HepG2 (cell line): ENCODE measurements at regions not wholly inside any gene's neighbourhood (a gene's known extent, or its start where the extent isn't known, plus 50 kb on each side); places are given as distances from the start of the nearest gene placed in this dataset.

Source experiments
- ATAC-seq: fragments of 200-7000 bp; cut with Tn5 transposase; 3 replicates; pipeline ENCODE4 v1.9.1; 2020; ENCODE audit warnings: mild to moderate bottlenecking, moderate library complexity
- BruUV-seq: library from RNA; stranded (reverse); fragments of 400-500 nt; replicated peaks from 2 replicates; lab custom pipeline; 2021; lab: Mats Ljungman, UMichigan
- CTCF ChIA-PET: fragments of 300-600 bp; formaldehyde crosslinking; extraction: SDS; loops from one replicate; lab custom pipeline; 2021; ENCODE audit warnings: low total read pairs, inconsistent platforms, low intra/inter-chr PET ratio; lab: Yijun Ruan, JAX
- POLR2A ChIA-PET: fragments of 350-600 bp; sonication (Branson Sonifier 250); formaldehyde crosslinking; loops from one replicate; lab custom pipeline; 2020; ENCODE audit warnings: antibody characterized with exemption, inconsistent platforms; lab: Yijun Ruan, JAX
- DNase-seq: peaks from one replicate; pipeline ENCODE4 v3.0.0-alpha.2; 2015; ENCODE audit warnings: low spot score
- FAIRE-seq: peaks from 3 replicates; lab custom pipeline; 2011; peaks lifted over from hg19 to GRCh38; lab: Jason Lieb, UNC
- H2AFZ ChIP-seq: one replicate; pipeline ENCODE4 v1.6.1; 2011; ENCODE audit warnings: low read length, inconsistent platforms
- H3K27ac ChIP-seq: fragments of 300-600 bp; 3 replicates; pipeline ENCODE4 v1.8.0; 2011; ENCODE audit warnings: mixed run types, mild to moderate bottlenecking, mixed read lengths, low read length, inconsistent platforms; ENCODE audit not compliant: insufficient read depth; ENCODE audit errors: extremely low read length
- H3K27me3 ChIP-seq, 2 experiments: fragments of 200-600 bp in 1 of 2; 2 replicates in 1 of 2; 3 replicates in 1 of 2; pipeline versions ENCODE4 v1.6.0 to v1.8.0; 2011; ENCODE audit warnings: low read length in 2 of 2, mild to moderate bottlenecking in 2 of 2, moderate library complexity in 2 of 2, inconsistent platforms in 1 of 2; ENCODE audit not compliant: insufficient read depth in 2 of 2, control insufficient read depth in 1 of 2
- H3K36me3 ChIP-seq, 2 experiments: fragments of 200-600 bp in 1 of 2; replicated peaks in 1 of 2; 2 replicates in 1 of 2; 3 replicates in 1 of 2; pipeline versions ENCODE4 v1.5.1 to v1.8.0; 2011; ENCODE audit warnings: low read length in 2 of 2, inconsistent platforms in 1 of 2; ENCODE audit not compliant: insufficient read depth in 2 of 2, control insufficient read depth in 1 of 2
- H3K4me1 ChIP-seq: 2 replicates; pipeline ENCODE4 v1.5.1; 2012; ENCODE audit warnings: low read length, inconsistent platforms; ENCODE audit not compliant: insufficient read depth
- H3K4me2 ChIP-seq: 2 replicates; pipeline ENCODE4 v1.6.0; 2011; ENCODE audit warnings: low read depth, low read length, inconsistent platforms
- H3K4me3 ChIP-seq, 3 experiments: fragments of 200-600 bp in 1 of 3; sonication (generic), shearing (Covaris generic) in 1 of 3; replicated peaks in 1 of 3; 2 replicates each; pipeline ENCODE4 v1.5.1; 2011 to 2016; ENCODE audit warnings: low read length in 3 of 3, inconsistent platforms in 2 of 3, low read depth in 2 of 3, mild to moderate bottlenecking in 2 of 3, control low read depth in 1 of 3, mixed read lengths in 1 of 3; ENCODE audit not compliant: insufficient read depth in 1 of 3
- H3K79me2 ChIP-seq: one replicate; pipeline ENCODE4 v1.6.1; 2011; ENCODE audit warnings: low read length, inconsistent platforms; ENCODE audit not compliant: insufficient read depth
- H3K9ac ChIP-seq: 2 replicates; pipeline ENCODE4 v1.6.0; 2011; ENCODE audit warnings: mild to moderate bottlenecking, low read depth, low read length, inconsistent platforms; ENCODE audit not compliant: insufficient read depth
- H3K9me3 ChIP-seq: 2 replicates; pipeline ENCODE4 v1.5.1; 2012; ENCODE audit warnings: mild to moderate bottlenecking, low read length
- H4K20me1 ChIP-seq: 2 replicates; pipeline ENCODE4 v1.6.0; 2011; ENCODE audit warnings: inconsistent platforms, mild to moderate bottlenecking, low read length, moderate library complexity; ENCODE audit not compliant: insufficient read depth
- MAFF ChIP-seq: IDR thresholded peaks from 2 replicates; pipeline ENCODE4 v1.6.1; 2011; ENCODE audit warnings: low read depth, low read length, improper control_type of control experiment
- MAFK ChIP-seq, 2 experiments: IDR thresholded peaks in 1 of 2; conservative IDR thresholded peaks in 1 of 2; 2 replicates each; pipeline ENCODE4 v1.6.1; 2011; ENCODE audit warnings: improper control_type of control experiment in 2 of 2, low read length in 2 of 2
- MED13 ChIP-seq: sonication (generic); formaldehyde crosslinking; IDR thresholded peaks from 2 replicates; pipeline ENCODE4 v1.5.0; 2020; ENCODE audit warnings: missing genetic modification reagents
- ZNF367 ChIP-seq: sonication (generic); formaldehyde crosslinking; IDR thresholded peaks from 2 replicates; pipeline ENCODE4 v1.4.0; 2020; ENCODE audit warnings: missing genetic modification reagents, borderline replicate concordance
- WGBS: methylation state at CpG from one replicate; pipeline ENCODE4 v1.1.6; 2017; ENCODE audit warnings: low lambda C conversion rate; 5-methylcytosine and 5-hydroxymethylcytosine counted together
- in situ Hi-C: cut with HindIII; loops from 2 replicates; pipeline ENCODE4 v1.10.0; 2017; ENCODE audit warnings: low pct_unique_long_range_greater_than_20kb; ENCODE audit not compliant: extremely low pct_ligation_motif_present
- intact Hi-C: fragments of 100-400 bp; cut with micrococcal nuclease; formaldehyde crosslinking; loops from one replicate; pipeline ENCODE4 v1.10.0; 2022; ENCODE audit not compliant: unreplicated experiment
- TF ChIP-seq, protein P1 (sequence below): IDR thresholded peaks from 2 replicates; pipeline ENCODE4 v1.6.1; 2016; ENCODE audit warnings: control low read depth

- no peak overlapping the region for H3K4me3 ChIP-seq
- H4K20me1 ChIP-seq, result no peaks in the 10 kb centered on the region
- H3K9ac ChIP-seq, result no peak overlapping the region
- no peaks in the 10 kb centered on the region for H3K4me1 ChIP-seq
- ATAC-seq (no peak), DNase-seq (no peak), FAIRE-seq (no peak)
- no peaks in the 10 kb centered on the region for H3K9me3 ChIP-seq
- intact Hi-C loops, result no loop called here
- 13% methylated on average over 6 of the region's 6 CpGs for WGBS
- H2AFZ ChIP-seq, result no peak overlapping the region
- CTCF ChIA-PET, result no interaction called here
- no peaks in the 10 kb centered on the region for H3K36me3 ChIP-seq
- TF ChIP-seq ZNF367 (CRISPR knock-in tag), result no peak
- TF ChIP-seq MED13 (CRISPR knock-in tag), result no peak
- TF ChIP-seq, all 625 proteins: peak for 0
- in situ Hi-C loops, result no loop called here
- POLR2A ChIA-PET, result no interaction called here
- no peaks in the 10 kb centered on the region for H3K79me2 ChIP-seq
- H3K27ac ChIP-seq, result no peak overlapping the region
- peaks cover 0 to under 1% of the 10 kb centered on the region in 2 experiments; a peak in 1 of 5 replicates for H3K27me3 ChIP-seq
- no peak overlapping the region for H3K4me2 ChIP-seq
- no TSS peak for BruUV-seq
These were observed 125.3 kb downstream of the SEC23IP start for GRCh38 chr10:120017733-120018417.

GRCh38 chr10:120018695-120019094, 126.2 kb downstream of the SEC23IP start:
- intact Hi-C loops, result no loop called here

More at GRCh38 chr10:120018695-120019094, 126.2 kb downstream of the SEC23IP start:
- FAIRE-seq (no peak), DNase-seq (no peak)
- CTCF ChIA-PET, result no interaction called here
- no peak overlapping the region for H3K9ac ChIP-seq
- WGBS, result 37% methylated on average over 5 of the region's 5 CpGs
- H4K20me1 ChIP-seq, result no peaks in the 10 kb centered on the region; the same call in 1 of the 2 replicates
- no peaks in the 10 kb centered on the region for H3K79me2 ChIP-seq
- H3K4me3 ChIP-seq, result no peak overlapping the region
- no peak overlapping the region for H3K4me2 ChIP-seq
- H3K36me3 ChIP-seq, result no peaks in the 10 kb centered on the region
- in situ Hi-C loops, result no loop called here
- TF ChIP-seq, protein P1, sequence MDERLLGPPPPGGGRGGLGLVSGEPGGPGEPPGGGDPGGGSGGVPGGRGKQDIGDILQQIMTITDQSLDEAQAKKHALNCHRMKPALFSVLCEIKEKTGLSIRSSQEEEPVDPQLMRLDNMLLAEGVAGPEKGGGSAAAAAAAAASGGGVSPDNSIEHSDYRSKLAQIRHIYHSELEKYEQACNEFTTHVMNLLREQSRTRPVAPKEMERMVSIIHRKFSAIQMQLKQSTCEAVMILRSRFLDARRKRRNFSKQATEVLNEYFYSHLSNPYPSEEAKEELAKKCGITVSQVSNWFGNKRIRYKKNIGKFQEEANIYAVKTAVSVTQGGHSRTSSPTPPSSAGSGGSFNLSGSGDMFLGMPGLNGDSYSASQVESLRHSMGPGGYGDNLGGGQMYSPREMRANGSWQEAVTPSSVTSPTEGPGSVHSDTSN, result no peak
- TF ChIP-seq MAFF (peak; percentile 44; the same call in 1 of the 2 replicates), MAFK (conservative IDR thresholded peaks at IDR 0.05 in 1 of 2, IDR thresholded peaks at IDR 0.05 in 1 of 2; ENCODE audit: low read length in 2 of 2) (peak; percentile 47 to 76; a peak in 3 of 4 replicates)
- TF ChIP-seq, all 625 proteins: peak for 2
- H3K9me3 ChIP-seq, result no peaks in the 10 kb centered on the region
- no TSS peak for BruUV-seq
- no peak for ATAC-seq
- peaks cover 0 to 3% of the 10 kb centered on the region in 2 experiments; a peak in 1 of 5 replicates for H3K27me3 ChIP-seq
- POLR2A ChIA-PET, result no interaction called here
- H3K4me1 ChIP-seq, result no peaks in the 10 kb centered on the region
- H3K27ac ChIP-seq, result no peak overlapping the region
- H2AFZ ChIP-seq, result no peak overlapping the region
